Brain microvascular endothelial cell (primary cell): ENCODE measurements at regions not wholly inside any gene's neighbourhood (a gene's known extent, or its start where the extent isn't known, plus 50 kb on each side); places are given as distances from the start of the nearest gene placed in this dataset.

Source experiments
- DNase-seq: peaks from one replicate; pipeline ENCODE4 v3.0.0-alpha.2; 2020
- H3K27ac ChIP-seq: fragments of 250-450 bp; sonication (Bioruptor Pico); 2 replicates; pipeline ENCODE4 v1.5.1; 2020; ENCODE audit warnings: mild to moderate bottlenecking, moderate library complexity
- H3K27me3 ChIP-seq: fragments of 250-450 bp; sonication (Bioruptor Pico); replicated peaks from 2 replicates; pipeline ENCODE4 v1.5.1; 2020; ENCODE audit warnings: mild to moderate bottlenecking
- H3K36me3 ChIP-seq: fragments of 250-450 bp; sonication (Bioruptor Pico); replicated peaks from 2 replicates; pipeline ENCODE4 v1.5.1; 2020; ENCODE audit warnings: mild to moderate bottlenecking
- H3K4me3 ChIP-seq: 2 replicates; pipeline ENCODE4 v1.5.1; 2011; ENCODE audit warnings: low read depth, mild to moderate bottlenecking, control low read depth, low read length, moderate library complexity
- CTCF ChIP-seq: IDR thresholded peaks from 2 replicates; pipeline ENCODE4 v1.5.1; 2011; ENCODE audit warnings: low read depth, mild to moderate bottlenecking, moderate library complexity, low read length, control low read depth, inconsistent platforms; ENCODE audit errors: missing control alignments
- in situ Hi-C: cut with HindIII; loops from 2 replicates; pipeline ENCODE4 v1.10.0; 2017; ENCODE audit warnings: low sequenced_read_pairs, low pct_ligation_motif_present

- Histone ChIP-seq H3K27me3 (peaks cover 4% of the 10 kb centered on the region), H3K4me3 (no peak overlapping the region), H3K36me3 (no peaks in the 10 kb centered on the region), H3K27ac (no peak overlapping the region)
- DNase-seq = no peak
- in situ Hi-C loops = no loop called here
- TF ChIP-seq CTCF = no peak
Measured at GRCh38 chr21:36628106-36628505, 70.8 kb upstream of the SIM2 start.

GRCh38 chr21:36628761-36629460, 70.0 kb upstream of the SIM2 start:
- no peak for TF ChIP-seq CTCF
- DNase-seq = no peak
- H3K27ac ChIP-seq = no peak overlapping the region
- H3K4me3 ChIP-seq = no peak overlapping the region
- H3K27me3 ChIP-seq = peaks cover 4% of the 10 kb centered on the region
- in situ Hi-C loops = no loop called here
- no peaks in the 10 kb centered on the region for H3K36me3 ChIP-seq

- no peaks in the 10 kb centered on the region for H3K36me3 ChIP-seq
- H3K27me3 ChIP-seq = peaks cover 4% of the 10 kb centered on the region
- in situ Hi-C loops = no loop called here
- no peak overlapping the region for H3K27ac ChIP-seq
- DNase-seq = peak; percentile 33
- TF ChIP-seq CTCF = peak; percentile 86
- H3K4me3 ChIP-seq = no peak overlapping the region
Measured at GRCh38 chr21:36630485-36631206, 68.3 kb upstream of the SIM2 start.

- H3K4me3 ChIP-seq = no peak overlapping the region
- no peak for TF ChIP-seq CTCF
- H3K36me3 ChIP-seq = no peaks in the 10 kb centered on the region
- no peak for DNase-seq
- H3K27me3 ChIP-seq = no peaks in the 10 kb centered on the region
- H3K27ac ChIP-seq = no peak overlapping the region
- in situ Hi-C loops = no loop called here
Measured at GRCh38 chr21:36636016-36636415, 62.9 kb upstream of the SIM2 start.

GRCh38 chr21:36636439-36636838, 62.5 kb upstream of the SIM2 start:
- in situ Hi-C loops = no loop called here

More at GRCh38 chr21:36636439-36636838, 62.5 kb upstream of the SIM2 start:
- H3K4me3 ChIP-seq = no peak overlapping the region
- TF ChIP-seq CTCF = no peak
- no peaks in the 10 kb centered on the region for H3K36me3 ChIP-seq
- DNase-seq = no peak
- no peaks in the 10 kb centered on the region for H3K27me3 ChIP-seq
- no peak overlapping the region for H3K27ac ChIP-seq
